ENCODE measurements at regions not wholly inside any gene's neighbourhood (a gene's known extent, or its start where the extent isn't known, plus 50 kb on each side); places are given as distances from the start of the nearest gene placed in this dataset.

DNA sequence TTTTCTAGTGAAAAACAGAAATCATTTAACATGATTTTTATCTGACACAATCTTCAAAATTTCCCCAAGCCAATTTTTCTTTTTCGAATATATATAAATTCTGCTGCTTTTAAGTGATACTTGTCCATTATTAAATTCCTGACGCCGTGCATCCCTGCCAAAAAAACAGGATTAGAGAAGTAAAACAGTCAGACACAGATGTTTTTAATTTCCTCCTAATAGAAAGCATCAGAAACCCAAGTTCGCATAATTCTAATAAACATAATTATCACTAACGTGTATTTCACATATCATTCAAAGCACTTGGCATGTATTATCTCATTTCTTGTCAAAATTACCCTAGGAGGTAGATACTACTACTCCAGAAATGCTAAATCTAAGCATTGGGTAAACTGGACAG is 179.5 kb downstream of the ZFP64 start (continued):
- TF ChIP-seq, protein P1, sequence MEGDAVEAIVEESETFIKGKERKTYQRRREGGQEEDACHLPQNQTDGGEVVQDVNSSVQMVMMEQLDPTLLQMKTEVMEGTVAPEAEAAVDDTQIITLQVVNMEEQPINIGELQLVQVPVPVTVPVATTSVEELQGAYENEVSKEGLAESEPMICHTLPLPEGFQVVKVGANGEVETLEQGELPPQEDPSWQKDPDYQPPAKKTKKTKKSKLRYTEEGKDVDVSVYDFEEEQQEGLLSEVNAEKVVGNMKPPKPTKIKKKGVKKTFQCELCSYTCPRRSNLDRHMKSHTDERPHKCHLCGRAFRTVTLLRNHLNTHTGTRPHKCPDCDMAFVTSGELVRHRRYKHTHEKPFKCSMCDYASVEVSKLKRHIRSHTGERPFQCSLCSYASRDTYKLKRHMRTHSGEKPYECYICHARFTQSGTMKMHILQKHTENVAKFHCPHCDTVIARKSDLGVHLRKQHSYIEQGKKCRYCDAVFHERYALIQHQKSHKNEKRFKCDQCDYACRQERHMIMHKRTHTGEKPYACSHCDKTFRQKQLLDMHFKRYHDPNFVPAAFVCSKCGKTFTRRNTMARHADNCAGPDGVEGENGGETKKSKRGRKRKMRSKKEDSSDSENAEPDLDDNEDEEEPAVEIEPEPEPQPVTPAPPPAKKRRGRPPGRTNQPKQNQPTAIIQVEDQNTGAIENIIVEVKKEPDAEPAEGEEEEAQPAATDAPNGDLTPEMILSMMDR (IDR thresholded peaks at IDR 0.05; ENCODE audit: control extremely low read depth in 1 of 3, insufficient read depth in 1 of 3, low read depth in 1 of 3, low read length in 3 of 3), result no peak

Measured in H1 (cell line).